Neuronal stem cell (in vitro differentiated cells): ENCODE measurements at regions not wholly inside any gene's neighbourhood (a gene's known extent, or its start where the extent isn't known, plus 50 kb on each side); places are given as distances from the start of the nearest gene placed in this dataset.

ENCODE experiments used
- DNase-seq: peaks from one replicate; pipeline ENCODE4 v3.0.0-alpha.2; 2013; ENCODE audit warnings: low spot score
- H2AFZ ChIP-seq: one replicate; pipeline ENCODE4 v1.6.1; 2013; ENCODE audit warnings: mild to moderate bottlenecking, low read length, inconsistent platforms
- H2AK5ac ChIP-seq: 2 replicates; pipeline ENCODE4 v1.6.1; 2013; ENCODE audit warnings: low read depth, mild to moderate bottlenecking, inconsistent platforms, low read length, moderate library complexity, mixed read lengths
- H2BK120ac ChIP-seq: 2 replicates; pipeline ENCODE4 v1.6.1; 2013; ENCODE audit warnings: low read depth, mild to moderate bottlenecking, inconsistent platforms, low read length, moderate library complexity, mixed read lengths
- H2BK12ac ChIP-seq: one replicate; pipeline ENCODE4 v1.6.1; 2013; ENCODE audit warnings: low read length, inconsistent platforms
- H2BK15ac ChIP-seq: 2 replicates; pipeline ENCODE4 v1.6.1; 2013; ENCODE audit warnings: mild to moderate bottlenecking, low read length, inconsistent platforms, mixed read lengths
- H2BK5ac ChIP-seq: one replicate; pipeline ENCODE4 v1.6.1; 2013; ENCODE audit warnings: inconsistent platforms, mild to moderate bottlenecking, low read length, moderate library complexity
- H3K14ac ChIP-seq: one replicate; pipeline ENCODE4 v1.6.1; 2013; ENCODE audit warnings: low read length, inconsistent platforms
- H3K18ac ChIP-seq: 2 replicates; pipeline ENCODE4 v1.6.1; 2013; ENCODE audit warnings: low read length, inconsistent platforms
- H3K23ac ChIP-seq: 2 replicates; pipeline ENCODE4 v1.6.1; 2013; ENCODE audit warnings: low read depth, mild to moderate bottlenecking, mixed read lengths, low read length, inconsistent platforms; ENCODE audit not compliant: poor library complexity
- H3K27ac ChIP-seq: replicated peaks from 3 replicates; pipeline ENCODE4 v1.5.1; 2013; ENCODE audit warnings: low read length, inconsistent platforms
- H3K27me3 ChIP-seq, 3 experiments: 2 replicates each; pipeline ENCODE4 v1.6.1; 2013; ENCODE audit warnings: low read length in 3 of 3, mild to moderate bottlenecking in 2 of 3, inconsistent platforms in 1 of 3, low read depth in 1 of 3, mixed read lengths in 1 of 3, moderate library complexity in 1 of 3; ENCODE audit not compliant: control insufficient read depth in 3 of 3, insufficient read depth in 3 of 3
- H3K36me3 ChIP-seq, 2 donors: replicated peaks in 1 of 2; 2 replicates each; pipeline ENCODE4 v1.6.1; 2013; ENCODE audit warnings: low read length in 2 of 2; ENCODE audit not compliant: control insufficient read depth in 2 of 2, insufficient read depth in 2 of 2
- H3K4ac ChIP-seq: 2 replicates; pipeline ENCODE4 v1.6.1; 2013; ENCODE audit warnings: inconsistent platforms, mild to moderate bottlenecking, low read length, moderate library complexity
- H3K4me1 ChIP-seq, 2 donors: 1 replicate in 1 of 2; 2 replicates in 1 of 2; pipeline ENCODE4 v1.6.1; 2013; ENCODE audit warnings: low read length in 2 of 2, low read depth in 1 of 2; ENCODE audit not compliant: control insufficient read depth in 2 of 2, insufficient read depth in 1 of 2
- H3K4me2 ChIP-seq: one replicate; pipeline ENCODE4 v1.6.1; 2013; ENCODE audit warnings: mild to moderate bottlenecking, low read length, inconsistent platforms; ENCODE audit not compliant: insufficient read depth, poor library complexity, severe bottlenecking
- H3K4me3 ChIP-seq, 2 donors: 2 replicates each; pipeline ENCODE4 v1.5.1; 2013; ENCODE audit warnings: low read length in 2 of 2, mild to moderate bottlenecking in 2 of 2, inconsistent platforms in 1 of 2, moderate library complexity in 1 of 2
- H3K79me1 ChIP-seq: one replicate; pipeline ENCODE4 v1.6.1; 2013; ENCODE audit warnings: low read depth, mild to moderate bottlenecking, inconsistent platforms, low read length, moderate library complexity
- H3K9ac ChIP-seq: one replicate; pipeline ENCODE4 v1.6.1; 2013; ENCODE audit warnings: mild to moderate bottlenecking, low read depth, low read length, inconsistent platforms; ENCODE audit not compliant: poor library complexity
- H3K9me3 ChIP-seq, 2 donors: replicated peaks in 1 of 2; 2 replicates each; pipeline versions ENCODE3 to v1.6.1; 2013; ENCODE audit warnings: low read length in 2 of 2, mild to moderate bottlenecking in 2 of 2, inconsistent platforms in 1 of 2, low read depth in 1 of 2, mixed read lengths in 1 of 2, moderate library complexity in 1 of 2; ENCODE audit not compliant: control insufficient read depth in 2 of 2, insufficient read depth in 1 of 2
- H4K8ac ChIP-seq: one replicate; pipeline ENCODE4 v1.6.1; 2013; ENCODE audit warnings: low read depth, mild to moderate bottlenecking, inconsistent platforms, low read length, moderate library complexity
- H4K91ac ChIP-seq: one replicate; pipeline ENCODE4 v1.6.1; 2013; ENCODE audit warnings: low read length, low read depth, mild to moderate bottlenecking, inconsistent platforms; ENCODE audit not compliant: poor library complexity
- WGBS, 2 donors: extraction: QIAGEN DNeasy Blood & Tissue Kit; methylation state at CpG; one replicate each; pipeline ENCODE4 v1.1.7; 2013; ENCODE audit warnings: missing lambda C conversion rate in 2 of 2, mixed read lengths in 1 of 2; ENCODE audit not compliant: insufficient read length in 2 of 2, insufficient replicate concordance in 1 of 2; ENCODE audit errors: extremely low coverage in 2 of 2; 5-methylcytosine and 5-hydroxymethylcytosine counted together

DNA sequence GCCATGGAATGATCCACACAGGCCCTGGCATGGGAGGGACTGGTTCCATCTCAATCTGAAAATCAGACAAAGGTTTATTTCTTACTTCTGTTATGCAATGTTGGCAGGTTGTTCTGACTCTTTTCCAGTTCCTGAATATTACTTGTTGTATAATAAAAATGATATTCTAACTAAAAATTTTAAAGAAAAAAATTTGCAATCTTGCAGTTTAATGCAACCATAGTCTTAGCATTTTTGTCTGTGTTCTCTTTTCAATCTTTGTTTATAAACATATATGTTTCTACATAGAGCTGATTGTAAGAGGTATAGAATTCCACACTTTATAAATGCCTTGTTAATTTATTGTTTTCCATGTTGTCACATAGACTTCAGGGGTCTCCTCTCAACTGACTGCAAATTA is 143.4 kb downstream of the RPIA start:
- Histone ChIP-seq H2AK5ac (no peak overlapping the region), H2BK15ac (no peak overlapping the region), H4K8ac (no peak overlapping the region), H3K4me3 (no peak overlapping the region), H3K4me1 (peaks cover 0 to 2% of the 10 kb centered on the region in 2 donors), H2BK12ac (no peak overlapping the region), H3K18ac (no peak overlapping the region), H3K27ac (no peak overlapping the region), H4K91ac (no peak overlapping the region), H3K4me2 (no peak overlapping the region), H2AFZ (no peak overlapping the region), H3K27me3 (peaks cover 0 to 11% (median 3%) of the 10 kb centered on the region in 3 experiments), H3K9ac (no peak overlapping the region), H2BK5ac (no peak overlapping the region), H3K79me1 (no peaks in the 10 kb centered on the region), H3K9me3 (no peaks in the 10 kb centered on the region), H3K14ac (no peak overlapping the region), H3K23ac (no peak overlapping the region), H3K36me3 (no peaks in the 10 kb centered on the region), H3K4ac (no peak overlapping the region), H2BK120ac (no peak overlapping the region)
- no peak for DNase-seq

DNA sequence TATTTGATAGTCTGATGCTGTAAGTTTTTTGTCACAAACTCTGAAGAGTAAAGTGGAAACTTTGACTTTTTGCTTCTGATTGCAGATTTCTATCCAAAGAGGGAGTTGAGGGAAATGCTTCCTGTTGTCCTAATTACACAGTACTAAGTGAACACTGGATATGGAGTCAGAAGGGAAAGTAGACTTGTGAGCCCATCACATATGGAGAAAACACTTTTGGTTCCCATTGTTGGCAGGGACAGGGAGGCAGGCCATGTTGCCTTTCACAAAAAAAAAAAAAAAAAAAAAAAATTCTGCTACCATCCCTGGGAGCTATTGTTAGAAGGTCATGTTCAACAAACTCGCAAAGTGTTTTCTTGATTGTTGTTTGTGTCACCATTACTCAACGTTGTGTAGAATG is 144.3 kb downstream of the RPIA start:
- no peak overlapping the region for H3K9ac ChIP-seq
- no peaks in the 10 kb centered on the region for H3K79me1 ChIP-seq
- H3K18ac ChIP-seq, result no peak overlapping the region
- peaks cover 0 to 14% (median 3%) of the 10 kb centered on the region in 3 experiments for H3K27me3 ChIP-seq
- H3K27ac ChIP-seq, result no peak overlapping the region
- no peaks in the 10 kb centered on the region for H3K36me3 ChIP-seq
- no peak overlapping the region for H3K4me2 ChIP-seq
- DNase-seq, result no peak
- no peak overlapping the region for H2BK15ac ChIP-seq
- H3K9me3 ChIP-seq, result no peaks in the 10 kb centered on the region
- H2BK120ac ChIP-seq, result no peak overlapping the region
- H2AK5ac ChIP-seq, result no peak overlapping the region
- H3K4me1 ChIP-seq, result peaks cover 0 to 2% of the 10 kb centered on the region in 2 donors
- H2BK5ac ChIP-seq, result no peak overlapping the region
- no peak overlapping the region for H2BK12ac ChIP-seq
- no peak overlapping the region for H4K8ac ChIP-seq
- H3K4me3 ChIP-seq, result no peak overlapping the region
- no peak overlapping the region for H3K23ac ChIP-seq
- no peak overlapping the region for H3K14ac ChIP-seq
- H3K4ac ChIP-seq, result no peak overlapping the region
- no CpG with 5 or more reads among the region's 2 CpGs for WGBS, 2 donors
- H4K91ac ChIP-seq, result no peak overlapping the region
- no peak overlapping the region for H2AFZ ChIP-seq

DNA sequence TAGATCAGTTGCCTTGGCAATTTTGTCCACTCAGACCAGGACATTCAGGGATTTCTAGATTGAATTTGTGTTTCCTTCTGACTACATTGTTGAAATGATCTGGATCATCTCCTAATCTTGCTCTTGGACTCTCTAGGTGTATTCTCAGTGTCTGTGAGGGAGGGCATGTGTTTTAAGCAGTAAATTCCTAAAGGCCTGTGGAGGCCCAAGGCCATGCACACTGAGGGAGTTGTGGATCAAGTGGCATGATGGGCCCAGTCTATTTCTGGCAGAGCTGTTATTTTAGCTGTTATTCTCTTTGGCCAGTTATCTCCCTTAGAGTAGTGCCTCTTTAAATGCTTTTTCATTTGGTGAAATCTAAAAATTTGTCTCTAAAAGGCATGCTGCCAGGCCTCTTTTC is 144.9 kb downstream of the RPIA start:
- Histone ChIP-seq H3K4me2 (no peak overlapping the region), H3K4me3 (no peak overlapping the region), H3K23ac (no peak overlapping the region), H3K27ac (no peak overlapping the region), H3K4me1 (peaks cover 0 to under 1% of the 10 kb centered on the region in 2 donors), H3K18ac (no peak overlapping the region), H2BK120ac (no peak overlapping the region), H2AK5ac (no peak overlapping the region), H4K8ac (no peak overlapping the region), H3K9ac (no peak overlapping the region), H3K27me3 (peaks cover 0 to 16% (median under 1%) of the 10 kb centered on the region in 3 experiments), H3K14ac (no peak overlapping the region), H3K79me1 (no peaks in the 10 kb centered on the region), H4K91ac (no peak overlapping the region), H2AFZ (no peak overlapping the region), H3K9me3 (no peaks in the 10 kb centered on the region), H3K4ac (no peak overlapping the region), H2BK15ac (no peak overlapping the region), H3K36me3 (no peaks in the 10 kb centered on the region), H2BK12ac (no peak overlapping the region), H2BK5ac (no peak overlapping the region)
- no peak for DNase-seq

DNA sequence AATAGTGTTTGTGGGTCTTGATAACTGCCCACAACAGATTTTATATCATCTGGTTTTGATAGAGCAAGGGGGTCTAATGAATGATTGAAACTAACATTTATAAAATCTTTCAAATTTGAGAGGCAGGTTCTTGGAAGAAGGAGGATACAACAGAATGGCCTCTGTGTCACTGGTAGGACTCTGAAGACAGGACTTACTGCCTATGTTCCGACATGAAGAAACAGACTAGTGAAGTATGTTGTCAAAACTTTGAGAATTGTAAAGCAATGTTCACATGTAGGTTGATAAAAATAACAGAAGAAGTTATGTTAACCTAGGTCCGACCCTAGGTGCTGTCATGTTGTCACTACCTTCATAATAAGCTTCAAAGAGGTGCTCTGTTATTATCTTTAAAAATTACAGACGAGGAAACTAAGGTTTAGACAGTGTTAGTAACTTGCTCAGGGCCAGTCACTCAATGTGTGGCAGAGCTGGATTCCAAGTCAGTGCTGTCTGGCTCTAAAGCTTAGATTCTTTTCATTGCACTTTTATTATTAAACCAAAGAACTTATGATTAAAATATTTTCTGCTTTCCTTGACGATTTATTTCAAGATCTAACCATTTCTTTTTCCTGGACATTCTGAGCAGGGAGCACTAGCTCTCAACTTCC is 146.2 kb downstream of the RPIA start:
- no peak overlapping the region for H3K4ac ChIP-seq
- H3K9me3 ChIP-seq, result no peaks in the 10 kb centered on the region
- no peak overlapping the region for H2BK12ac ChIP-seq
- no peak overlapping the region for H2BK15ac ChIP-seq
- H2AK5ac ChIP-seq, result no peak overlapping the region
- no peaks in the 10 kb centered on the region for H3K79me1 ChIP-seq
- H3K9ac ChIP-seq, result no peak overlapping the region
- no peak overlapping the region for H4K91ac ChIP-seq
- H4K8ac ChIP-seq, result no peak overlapping the region
- H3K14ac ChIP-seq, result no peak overlapping the region
- no peak overlapping the region for H3K4me2 ChIP-seq
- H3K36me3 ChIP-seq, result no peaks in the 10 kb centered on the region
- H3K27me3 ChIP-seq, result peaks cover 0 to 12% (median 0%) of the 10 kb centered on the region in 3 experiments
- H3K4me3 ChIP-seq, result no peak overlapping the region
- DNase-seq, result no peak
- H3K18ac ChIP-seq, result no peak overlapping the region
- no peak overlapping the region for H2AFZ ChIP-seq
- no peak overlapping the region for H2BK120ac ChIP-seq
- H3K23ac ChIP-seq, result no peak overlapping the region
- H3K4me1 ChIP-seq, result no peaks in the 10 kb centered on the region
- H2BK5ac ChIP-seq, result no peak overlapping the region
- no peak overlapping the region for H3K27ac ChIP-seq
- no CpG with 5 or more reads among the region's 4 CpGs for WGBS, 2 donors
